ENCODE measurements at regions not wholly inside any gene's neighbourhood (a gene's known extent, or its start where the extent isn't known, plus 50 kb on each side); places are given as distances from the start of the nearest gene placed in this dataset.

GRCh38 chr4:138728566-138728965 lies 287.0 kb upstream of the NOCT start:
- DNase-seq (ENCODE audit: insufficient read length, low spot score) (no peak), FAIRE-seq (no peak)
- TF ChIP-seq POLR2A (IDR thresholded peaks at IDR 0.05; ENCODE audit: low read depth, low read length), result no peak

- TF ChIP-seq POLR2A (IDR thresholded peaks at IDR 0.05; ENCODE audit: low read depth, low read length), result no peak
- DNase-seq (ENCODE audit: insufficient read length, low spot score) (no peak), FAIRE-seq (no peak)
Observed at GRCh38 chr4:138727731-138728130, 287.9 kb upstream of the NOCT start.

- DNase-seq (ENCODE audit: insufficient read length, low spot score) (no peak), FAIRE-seq (no peak)
- no peak for TF ChIP-seq POLR2A (IDR thresholded peaks at IDR 0.05; ENCODE audit: low read depth, low read length)
Observed at GRCh38 chr4:138724530-138724929, 291.1 kb upstream of the NOCT start.

GRCh38 chr4:138716559-138717335 lies 298.8 kb upstream of the NOCT start:
- FAIRE-seq, result no peak
- no peak for DNase-seq (ENCODE audit: insufficient read length, low spot score)
- TF ChIP-seq POLR2A (IDR thresholded peaks at IDR 0.05; ENCODE audit: low read depth, low read length), result no peak

- FAIRE-seq, result no peak
- DNase-seq (ENCODE audit: insufficient read length, low spot score), result no peak
- no peak for TF ChIP-seq POLR2A (IDR thresholded peaks at IDR 0.05; ENCODE audit: low read depth, low read length)
Observed at GRCh38 chr4:138710297-138710696, 305.3 kb upstream of the NOCT start.

- FAIRE-seq (no peak), DNase-seq (ENCODE audit: insufficient read length, low spot score) (no peak)
- TF ChIP-seq POLR2A (IDR thresholded peaks at IDR 0.05; ENCODE audit: low read depth, low read length), result no peak
Observed at GRCh38 chr4:138709859-138710258, 305.7 kb upstream of the NOCT start.

- no peak for TF ChIP-seq POLR2A (IDR thresholded peaks at IDR 0.05; ENCODE audit: low read depth, low read length)
- FAIRE-seq, result no peak
- DNase-seq (ENCODE audit: insufficient read length, low spot score), result no peak
Observed at GRCh38 chr4:138707746-138708677, 307.6 kb upstream of the NOCT start.

GRCh38 chr4:138706201-138706600 lies 309.4 kb upstream of the NOCT start:
- no peak for TF ChIP-seq POLR2A (IDR thresholded peaks at IDR 0.05; ENCODE audit: low read depth, low read length)
- FAIRE-seq (no peak), DNase-seq (ENCODE audit: insufficient read length, low spot score) (no peak)

- no peak for FAIRE-seq
- no peak for TF ChIP-seq POLR2A (IDR thresholded peaks at IDR 0.05; ENCODE audit: low read depth, low read length)
- DNase-seq (ENCODE audit: insufficient read length, low spot score), result no peak
Observed at GRCh38 chr4:138702190-138702824, 313.3 kb upstream of the NOCT start.

- FAIRE-seq (no peak), DNase-seq (ENCODE audit: insufficient read length, low spot score) (no peak)
- no peak for TF ChIP-seq POLR2A (IDR thresholded peaks at IDR 0.05; ENCODE audit: low read depth, low read length)
Observed at GRCh38 chr4:138698641-138699040, 316.9 kb upstream of the NOCT start.

GRCh38 chr4:138697851-138698250 lies 317.7 kb upstream of the NOCT start:
- FAIRE-seq (no peak), DNase-seq (ENCODE audit: insufficient read length, low spot score) (no peak)
- no peak for TF ChIP-seq POLR2A (IDR thresholded peaks at IDR 0.05; ENCODE audit: low read depth, low read length)

GRCh38 chr4:138696771-138697170 lies 318.8 kb upstream of the NOCT start:
- DNase-seq (ENCODE audit: insufficient read length, low spot score) (no peak), FAIRE-seq (no peak)
- no peak for TF ChIP-seq POLR2A (IDR thresholded peaks at IDR 0.05; ENCODE audit: low read depth, low read length)

- no peak for DNase-seq (ENCODE audit: insufficient read length, low spot score)
- FAIRE-seq, result no peak
- no peak for TF ChIP-seq POLR2A (IDR thresholded peaks at IDR 0.05; ENCODE audit: low read depth, low read length)
Observed at GRCh38 chr4:138696058-138696457, 319.5 kb upstream of the NOCT start.

GRCh38 chr4:138693526-138693925 lies 322.1 kb upstream of the NOCT start:
- DNase-seq (ENCODE audit: insufficient read length, low spot score), result no peak
- no peak for FAIRE-seq
- TF ChIP-seq POLR2A (IDR thresholded peaks at IDR 0.05; ENCODE audit: low read depth, low read length), result no peak

Measured in H54 (cell line).